ENCODE measurements at regions not wholly inside any gene's neighbourhood (a gene's known extent, or its start where the extent isn't known, plus 50 kb on each side); places are given as distances from the start of the nearest gene placed in this dataset.
"Not testable (repeated sequence)": the region's sequence is repeated elsewhere in the genome, so short reads cannot be mapped to it uniquely, and the experiment has no call there.

- no peak for DNase-seq (ENCODE audit: low read depth)
- H3K4me3 ChIP-seq (ENCODE audit: low read depth, low read length): no peak overlapping the region
- TF ChIP-seq, protein P1, sequence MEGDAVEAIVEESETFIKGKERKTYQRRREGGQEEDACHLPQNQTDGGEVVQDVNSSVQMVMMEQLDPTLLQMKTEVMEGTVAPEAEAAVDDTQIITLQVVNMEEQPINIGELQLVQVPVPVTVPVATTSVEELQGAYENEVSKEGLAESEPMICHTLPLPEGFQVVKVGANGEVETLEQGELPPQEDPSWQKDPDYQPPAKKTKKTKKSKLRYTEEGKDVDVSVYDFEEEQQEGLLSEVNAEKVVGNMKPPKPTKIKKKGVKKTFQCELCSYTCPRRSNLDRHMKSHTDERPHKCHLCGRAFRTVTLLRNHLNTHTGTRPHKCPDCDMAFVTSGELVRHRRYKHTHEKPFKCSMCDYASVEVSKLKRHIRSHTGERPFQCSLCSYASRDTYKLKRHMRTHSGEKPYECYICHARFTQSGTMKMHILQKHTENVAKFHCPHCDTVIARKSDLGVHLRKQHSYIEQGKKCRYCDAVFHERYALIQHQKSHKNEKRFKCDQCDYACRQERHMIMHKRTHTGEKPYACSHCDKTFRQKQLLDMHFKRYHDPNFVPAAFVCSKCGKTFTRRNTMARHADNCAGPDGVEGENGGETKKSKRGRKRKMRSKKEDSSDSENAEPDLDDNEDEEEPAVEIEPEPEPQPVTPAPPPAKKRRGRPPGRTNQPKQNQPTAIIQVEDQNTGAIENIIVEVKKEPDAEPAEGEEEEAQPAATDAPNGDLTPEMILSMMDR (IDR thresholded peaks at IDR 0.05; ENCODE audit: insufficient read depth, low read depth, low read length, missing control alignments): no peak
These were observed 97.2 kb upstream of the KCNJ18 start for GRCh38 chr17:21595086-21595485.

GRCh38 chr17:21602176-21602575 is 90.1 kb upstream of the KCNJ18 start:
- TF ChIP-seq, protein P1 (IDR thresholded peaks at IDR 0.05; ENCODE audit: insufficient read depth, low read depth, low read length, missing control alignments): no peak
- H3K4me3 ChIP-seq (ENCODE audit: low read depth, low read length): no peak overlapping the region
- no peak for DNase-seq (ENCODE audit: low read depth)

- not testable (repeated sequence) for H3K4me3 ChIP-seq (ENCODE audit: low read depth, low read length); DNase-seq (ENCODE audit: low read depth)
These were observed 89.0 kb upstream of the KCNJ18 start for GRCh38 chr17:21603292-21603691.

- not testable (repeated sequence) for H3K4me3 ChIP-seq (ENCODE audit: low read depth, low read length); DNase-seq (ENCODE audit: low read depth)
These were observed 80.9 kb upstream of the KCNJ18 start for GRCh38 chr17:21611443-21611842.

GRCh38 chr17:21612123-21613070 is 79.9 kb upstream of the KCNJ18 start:
- H3K4me3 ChIP-seq (ENCODE audit: low read depth, low read length); DNase-seq (ENCODE audit: low read depth): not testable (repeated sequence)

- no peak for DNase-seq (ENCODE audit: low read depth)
- TF ChIP-seq, protein P1 (IDR thresholded peaks at IDR 0.05; ENCODE audit: insufficient read depth, low read depth, low read length, missing control alignments): no peak
- H3K4me3 ChIP-seq (ENCODE audit: low read depth, low read length): no peak overlapping the region
These were observed 79.3 kb upstream of the KCNJ18 start for GRCh38 chr17:21613071-21613429.

- not testable (repeated sequence) for H3K4me3 ChIP-seq (ENCODE audit: low read depth, low read length); DNase-seq (ENCODE audit: low read depth)
These were observed 65.3 kb upstream of the KCNJ18 start for GRCh38 chr17:21626987-21627386.

All from GM12865 (cell line).